Pancreas (tissue), 10 donors: ENCODE measurements at regions not wholly inside any gene's neighbourhood (a gene's known extent, or its start where the extent isn't known, plus 50 kb on each side); places are given as distances from the start of the nearest gene placed in this dataset.

Experiments
- ATAC-seq, 4 donors: fragments of 200-7000 bp; cut with Tn5 transposase; one replicate each; pipeline versions ENCODE4 v1.8.0 to v1.9.1; 2020; ENCODE audit warnings: mild to moderate bottlenecking in 4 of 4, moderate library complexity in 4 of 4
- DNase-seq, 6 donors: peaks; one replicate each; pipeline ENCODE4 v3.0.0-alpha.2; 2020
- FAIRE-seq: peaks from 2 replicates; lab custom pipeline; 2012; peaks lifted over from hg19 to GRCh38; lab: Jason Lieb, UNC
- H3K27ac ChIP-seq, 4 donors: fragments of 200-600 bp; sonication (generic); 1 replicate in 3 of 4; 2 replicates in 1 of 4; pipeline versions ENCODE4 v1.5.0 to v1.8.0; 2020
- H3K27me3 ChIP-seq, 4 donors: fragments of 200-600 bp; one replicate each; pipeline ENCODE4 v1.8.0; 2021
- H3K36me3 ChIP-seq, 3 donors: fragments of 200-600 bp; sonication (generic) in 1 of 3; one replicate each; pipeline versions ENCODE4 v1.5.0 to v1.8.0; 2020 to 2021
- H3K4me1 ChIP-seq, 3 donors: fragments of 200-600 bp; one replicate each; pipeline ENCODE4 v1.8.0; 2021
- H3K4me3 ChIP-seq, 4 donors: fragments of 200-600 bp; sonication (generic) in 2 of 4; one replicate each; pipeline versions ENCODE4 v1.5.0 to v1.8.0; 2020 to 2021
- H3K9me3 ChIP-seq, 4 donors: fragments of 200-600 bp; one replicate each; pipeline ENCODE4 v1.8.0; 2021
- CTCF ChIP-seq, 4 donors: fragments of 200-600 bp; sonication (generic) in 3 of 4; IDR thresholded peaks; one replicate each; pipeline versions ENCODE4 v1.5.0 to v1.8.0; 2021; ENCODE audit warnings: antibody characterized with exemption in 4 of 4
- WGBS, 2 donors: extraction: QIAGEN DNeasy Blood & Tissue Kit; methylation state at CpG; one replicate each; pipeline ENCODE4 v1.1.7; 2013; 5-methylcytosine and 5-hydroxymethylcytosine counted together
- intact Hi-C, 3 donors: fragments of 100-400 bp; cut with DNase I; formaldehyde crosslinking; loops; one replicate each; pipeline versions ENCODE4 v1.11.1 to v1.14.2; 2022
- donor health status: healthy with polysubstance abuse.
- donor health status: DM: no; HTN: no; CAD: no; lungs with moderate emphysema.
- donor health status: DM: no; HTN: no; CAD: no.
- donor health status: control.
- donor health status: control.
- donor health status: Bipolar disorder and iron deficiency.
- donor health status: DM: yes; HTN: yes; CAD: no.
- donor health status: DM: no; HTN: no; CAD: no.
- donor health status: DM: no; HTN: no; CAD: no.
- donor health status: DM: yes; HTN: yes; CAD: no.

- Histone ChIP-seq H3K4me1 (no peaks in the 10 kb centered on the region), H3K27ac (no peak overlapping the region), H3K4me3 (no peak overlapping the region), H3K9me3 (no peaks in the 10 kb centered on the region), H3K27me3 (no peaks in the 10 kb centered on the region), H3K36me3 (no peaks in the 10 kb centered on the region)
- ATAC-seq (no peak), DNase-seq (no peak), FAIRE-seq (no peak)
- TF ChIP-seq CTCF (IDR thresholded peaks at IDR 0.05): no peak
- intact Hi-C loops: no loop called here
Observed at GRCh38 chr1:88080875-88081274, 603.2 kb upstream of the PKN2 start.

DNA sequence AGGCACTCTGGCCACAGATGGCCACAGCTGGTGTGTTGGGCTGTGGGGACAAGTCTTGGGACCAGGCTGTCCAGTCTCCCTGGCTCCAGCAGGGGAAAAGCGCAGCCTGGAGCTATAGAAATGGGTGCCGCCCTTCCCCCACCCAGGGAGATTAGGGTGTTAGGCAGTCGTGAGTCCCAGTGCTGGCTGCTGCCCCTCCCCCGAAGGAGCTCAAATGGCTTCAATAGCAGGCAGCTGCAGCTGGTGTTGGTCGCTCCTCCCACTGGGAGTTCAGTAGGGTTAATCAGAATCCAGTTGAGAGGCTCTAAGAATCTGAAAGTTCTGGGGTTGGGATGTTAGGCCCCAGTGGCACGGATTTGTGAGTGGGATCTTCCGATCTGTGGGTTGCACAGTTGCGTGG is 595.6 kb upstream of the PKN2 start:
- H3K36me3 ChIP-seq: no peaks in the 10 kb centered on the region
- FAIRE-seq: no peak
- DNase-seq: peak in 2 of 6 donors; percentile 11 to 31
- intact Hi-C loops: no loop called here
- H3K4me3 ChIP-seq: no peak overlapping the region
- H3K27ac ChIP-seq: no peak overlapping the region
- WGBS, 2 donors: 78 to 83% methylated on average over 8 of the region's 8 CpGs
- H3K9me3 ChIP-seq: no peaks in the 10 kb centered on the region
- ATAC-seq: no peak
- TF ChIP-seq CTCF (IDR thresholded peaks at IDR 0.05): no peak
- no peaks in the 10 kb centered on the region for H3K27me3 ChIP-seq
- H3K4me1 ChIP-seq: no peaks in the 10 kb centered on the region

DNA sequence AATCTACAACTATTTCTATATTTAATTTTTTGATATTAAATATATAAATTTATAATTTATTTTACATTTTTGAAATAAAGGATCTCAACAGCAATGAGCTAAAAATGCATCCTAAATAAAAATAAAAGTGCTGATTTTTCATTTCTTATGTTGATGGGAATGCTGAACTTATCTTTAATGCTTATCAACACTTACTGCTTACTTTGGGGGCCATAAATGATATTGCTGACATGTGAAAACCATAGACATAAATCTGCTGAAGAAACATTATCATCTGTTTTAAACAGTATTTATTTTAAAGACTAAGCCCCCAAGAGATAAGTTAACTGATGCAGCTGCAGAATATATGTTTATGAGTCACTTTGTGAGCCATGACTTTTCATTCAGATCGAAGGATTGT is 594.1 kb upstream of the PKN2 start:
- Histone ChIP-seq H3K4me3 (no peak overlapping the region), H3K27ac (no peak overlapping the region), H3K4me1 (no peaks in the 10 kb centered on the region), H3K27me3 (no peaks in the 10 kb centered on the region), H3K9me3 (no peaks in the 10 kb centered on the region), H3K36me3 (no peaks in the 10 kb centered on the region)
- FAIRE-seq: no peak
- ATAC-seq: no peak
- no peak for DNase-seq
- TF ChIP-seq CTCF (IDR thresholded peaks at IDR 0.05): no peak
- WGBS, 2 donors: 1 to 2% methylated on average over 1 of the region's 1 CpG
- intact Hi-C loops: no loop called here

DNA sequence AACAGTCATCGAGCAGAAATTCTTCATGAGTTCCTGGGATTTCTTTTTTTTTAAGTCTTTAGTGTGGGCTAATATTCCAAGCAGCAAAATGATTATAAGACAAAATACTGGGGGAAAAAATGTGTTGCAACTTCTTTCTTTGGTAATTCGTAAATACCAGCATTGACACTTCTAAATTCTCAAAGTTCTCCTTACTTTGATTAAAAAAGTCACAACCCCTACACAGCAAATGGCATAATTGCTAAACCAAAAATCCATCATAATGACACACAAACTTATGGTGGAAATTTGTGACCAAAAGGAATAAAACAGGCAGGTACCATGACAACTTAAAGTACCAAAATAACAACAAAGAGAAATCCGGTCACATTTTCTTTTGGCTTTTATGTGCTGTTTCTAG is 585.2 kb upstream of the PKN2 start:
- no peak for TF ChIP-seq CTCF (IDR thresholded peaks at IDR 0.05)
- ATAC-seq: no peak

DNA sequence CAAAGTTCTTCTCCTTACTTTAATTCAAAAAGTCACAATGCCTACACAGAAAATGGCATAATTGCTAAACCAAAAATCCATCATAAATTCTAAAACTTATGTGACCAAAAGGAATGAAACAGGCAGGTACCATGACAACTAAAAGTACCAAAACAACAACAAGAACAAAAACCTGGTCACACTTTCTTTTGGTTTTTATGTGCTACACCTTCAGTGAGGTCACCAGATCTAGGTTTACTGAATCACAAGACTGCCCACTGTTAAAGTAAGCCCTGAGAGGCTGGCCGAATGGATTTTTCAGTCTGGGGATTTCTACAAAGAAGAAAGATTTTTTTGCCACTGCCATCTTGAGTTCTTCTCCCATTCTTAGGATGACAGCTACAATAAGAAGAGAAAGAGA is 583.0 kb upstream of the PKN2 start:
- no peak for TF ChIP-seq CTCF (IDR thresholded peaks at IDR 0.05)
- no peak for ATAC-seq
- no peak for FAIRE-seq
- WGBS, 2 donors: 57 to 83% methylated on average over 1 of the region's 1 CpG
- intact Hi-C loops: no loop called here
- DNase-seq: no peak
- H3K9me3 ChIP-seq: no peaks in the 10 kb centered on the region
- no peaks in the 10 kb centered on the region for H3K36me3 ChIP-seq
- no peaks in the 10 kb centered on the region for H3K27me3 ChIP-seq
- no peak overlapping the region for H3K27ac ChIP-seq
- peaks cover 0 to 5% (median 0%) of the 10 kb centered on the region in 3 donors for H3K4me1 ChIP-seq
- H3K4me3 ChIP-seq: no peak overlapping the region

More for the DNA sequence above, 585.2 kb upstream of the PKN2 start:
- Histone ChIP-seq H3K4me1 (no peaks in the 10 kb centered on the region), H3K27me3 (no peaks in the 10 kb centered on the region), H3K36me3 (no peaks in the 10 kb centered on the region), H3K9me3 (no peaks in the 10 kb centered on the region), H3K27ac (no peak overlapping the region), H3K4me3 (no peak overlapping the region)
- FAIRE-seq: no peak
- intact Hi-C loops: no loop called here
- WGBS, 2 donors: 54 to 69% methylated on average over 3 of the region's 3 CpGs
- DNase-seq: no peak
